ENCODE measurements at regions not wholly inside any gene's neighbourhood (a gene's known extent, or its start where the extent isn't known, plus 50 kb on each side); places are given as distances from the start of the nearest gene placed in this dataset.

DNA sequence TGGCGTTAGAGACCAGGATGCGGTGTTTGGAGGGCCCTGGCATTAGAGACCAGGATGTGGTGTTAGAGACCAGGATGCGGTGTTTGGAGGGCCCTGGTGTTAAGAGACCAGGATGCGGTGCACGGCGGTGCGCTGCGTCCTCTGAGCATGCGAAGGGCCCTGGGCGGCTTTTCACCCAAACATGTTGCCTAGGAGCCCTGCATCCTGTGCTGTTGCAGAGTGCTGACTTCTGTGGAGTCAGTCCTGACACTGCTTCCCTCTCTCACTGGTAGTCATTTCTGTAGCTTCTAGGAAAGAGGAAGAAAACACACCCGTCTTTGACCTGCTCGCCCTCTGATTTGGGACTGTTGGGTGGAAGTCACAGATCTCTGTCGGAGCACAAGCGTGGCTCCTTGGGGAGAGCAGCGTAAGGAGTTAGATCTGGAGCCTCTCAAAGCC is 141.2 kb downstream of the LAT start:
- no TSS peak for BruUV-seq (replicated peaks)
- Histone ChIP-seq H4K20me1 (replicated peaks; ENCODE audit: control insufficient read depth, insufficient read depth, low read length) (no peaks in the 10 kb centered on the region), H3K9ac (ENCODE audit: insufficient read depth in 1 of 2, low read depth in 2 of 2, low read length in 2 of 2) (peak overlapping the region in 1 of 2 experiments; percentile 50; a peak in 1 of 4 replicates), H3K9me1 (ENCODE audit: control insufficient read depth, insufficient read depth, low read length) (no peaks in the 10 kb centered on the region), H3K36me3 (ENCODE audit: control insufficient read depth, insufficient read depth, low read length) (no peaks in the 10 kb centered on the region), H3K4me1 (replicated peaks in 1 of 2; ENCODE audit: control insufficient read depth in 2 of 2, insufficient read depth in 2 of 2, low read length in 2 of 2) (peaks cover 0 to 10% of the 10 kb centered on the region in 2 experiments; a peak in 2 of 5 replicates), H3K9me3 (replicated peaks; ENCODE audit: control insufficient read depth, insufficient read depth, low read depth, low read length) (no peaks in the 10 kb centered on the region), H3K4me3 (no peak overlapping the region), H3K27me3 (ENCODE audit: control insufficient read depth in 2 of 2, insufficient read depth in 2 of 2, low read length in 2 of 2) (peaks cover 2 to 17% of the 10 kb centered on the region in 2 experiments; a peak in 2 of 5 replicates), H3K27ac (ENCODE audit: extremely low read depth, low read depth, low read length) (no peak overlapping the region), H2AFZ (ENCODE audit: low read depth, low read length) (no peak overlapping the region), H3K79me2 (ENCODE audit: control insufficient read depth, insufficient read depth, low read length) (no peaks in the 10 kb centered on the region), H3K4me2 (ENCODE audit: insufficient read depth, low read length) (no peak overlapping the region)
- ATAC-seq (no peak), DNase-seq (ENCODE audit: extremely low read depth in 1 of 4, low spot score in 3 of 4) (peak in 1 of 4 experiments; percentile 15), FAIRE-seq (no peak)
- ChIA-PET POLR2A (no interaction called here), CTCF (ENCODE audit: low intra/inter-chr PET ratio) (no interaction called here)
- intact Hi-C loops (cut with micrococcal nuclease) = no loop called here
- in situ Hi-C loops (cut with MboI) = loop anchor here (10.0 kb wide), 1 partner anchor 49 kb away; no protein-coding TSS in a partner anchor
- WGBS (ENCODE audit: insufficient coverage, low coverage, missing lambda C conversion rate) = 54% methylated on average over 15 of the region's 15 CpGs
- TF ChIP-seq CBX1 (IDR thresholded peaks at IDR 0.05; ENCODE audit: low read depth) (no peak), PRDM10 (IDR thresholded peaks at IDR 0.05; ENCODE audit: partially characterized antibody) (no peak), PBX2 (CRISPR knock-in tag; IDR thresholded peaks at IDR 0.05; ENCODE audit: low read depth) (no peak), PBX2 (tag; conservative IDR thresholded peaks at IDR 0.05; ENCODE audit: low read depth) (no peak), ZBTB33 (CRISPR knock-in tag; IDR thresholded peaks at IDR 0.05) (peak; percentile 73; the same call in 1 of the 2 replicates), MYC (IDR thresholded peaks at IDR 0.05; ENCODE audit: low read depth, low read length) (no peak), MYC (CRISPR knock-in tag; IDR thresholded peaks at IDR 0.05; ENCODE audit: borderline replicate concordance, low read depth) (no peak), POLR2A (conservative IDR thresholded peaks at IDR 0.05) (no peak), TCF15 (CRISPR knock-in tag; IDR thresholded peaks at IDR 0.05) (no peak), NR2C2 (CRISPR knock-in tag; IDR thresholded peaks at IDR 0.05) (no peak), NR2C2 (tag; IDR thresholded peaks at IDR 0.05) (no peak), ZNF263 (CRISPR knock-in tag; IDR thresholded peaks at IDR 0.05; ENCODE audit: borderline replicate concordance) (no peak), ESRRA (IDR thresholded peaks at IDR 0.05; ENCODE audit: borderline replicate concordance, low read depth) (0 out of 2 replicates have a peak, but pooled peaks have one; percentile 18), NFATC3 (IDR thresholded peaks at IDR 0.05) (no peak), CXXC5 (CRISPR knock-in tag; IDR thresholded peaks at IDR 0.05) (no peak), HMG20B (CRISPR knock-in tag; IDR thresholded peaks at IDR 0.05) (no peak)

Measured in K562 (cell line).